ENCODE measurements at regions not wholly inside any gene's neighbourhood (a gene's known extent, or its start where the extent isn't known, plus 50 kb on each side); places are given as distances from the start of the nearest gene placed in this dataset.

- TF ChIP-seq POLR2A (IDR thresholded peaks at IDR 0.05; ENCODE audit: low read length) (no peak), GATA1 (IDR thresholded peaks at IDR 0.05; ENCODE audit: low read depth, low read length) (no peak)
Measured at GRCh38 chr6:157744102-157744601, 78.9 kb upstream of the SNX9 start.

All from erythroblast (primary cell).